ENCODE measurements at regions not wholly inside any gene's neighbourhood (a gene's known extent, or its start where the extent isn't known, plus 50 kb on each side); places are given as distances from the start of the nearest gene placed in this dataset.
"Not testable (repeated sequence)": the region's sequence is repeated elsewhere in the genome, so short reads cannot be mapped to it uniquely, and the experiment has no call there.

DNA sequence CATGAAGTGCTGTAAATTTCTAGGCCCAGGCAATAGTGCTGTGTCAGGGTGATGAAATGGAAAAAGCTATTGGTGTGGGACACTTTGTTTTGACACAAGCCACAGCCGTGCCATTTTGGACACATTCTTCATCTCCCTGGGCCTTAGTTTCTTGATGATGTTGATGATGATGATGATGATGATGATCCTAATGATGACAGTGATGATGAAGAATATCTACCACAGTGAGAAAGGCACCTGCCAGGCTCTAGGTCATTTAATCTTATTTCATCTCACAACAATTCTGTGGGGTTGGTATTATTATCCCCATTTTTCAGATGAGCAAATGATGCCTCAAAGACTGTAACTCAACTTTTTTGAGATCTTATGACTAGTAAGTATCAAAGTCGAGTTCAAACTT is 102.2 kb upstream of the STC2 start:
- DNase-seq, result no peak

DNA sequence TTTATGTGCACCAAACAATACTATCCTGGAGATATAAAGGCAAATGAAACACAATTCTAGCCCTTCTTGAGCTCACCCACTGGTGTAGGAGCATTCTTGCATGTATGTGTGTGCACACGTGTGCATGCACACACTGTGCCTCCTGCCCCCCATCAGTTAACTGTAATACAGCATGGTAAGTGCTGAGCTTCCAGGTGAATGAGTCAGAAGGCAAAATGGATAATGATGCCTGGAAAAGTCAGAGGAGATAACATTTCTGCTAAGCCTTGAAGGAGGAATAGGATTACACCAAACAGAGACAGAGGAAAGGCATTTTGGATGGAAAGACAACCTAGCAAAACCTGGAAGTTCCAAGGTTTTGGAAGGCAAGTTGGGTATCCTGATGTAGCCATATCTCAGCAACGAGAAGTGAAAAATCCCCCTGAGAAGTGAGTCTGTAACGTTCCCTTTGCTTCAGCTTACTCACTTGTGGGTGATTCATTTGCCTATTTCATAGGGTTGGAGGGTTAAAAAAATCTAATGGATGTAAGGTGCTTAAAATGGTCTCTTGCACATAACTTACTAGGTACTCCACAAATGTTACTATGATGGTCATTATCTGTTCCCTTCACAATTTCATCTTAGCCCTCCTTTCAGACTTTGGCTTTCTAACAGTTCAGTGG is 101.4 kb upstream of the STC2 start:
- no peak for DNase-seq

DNA sequence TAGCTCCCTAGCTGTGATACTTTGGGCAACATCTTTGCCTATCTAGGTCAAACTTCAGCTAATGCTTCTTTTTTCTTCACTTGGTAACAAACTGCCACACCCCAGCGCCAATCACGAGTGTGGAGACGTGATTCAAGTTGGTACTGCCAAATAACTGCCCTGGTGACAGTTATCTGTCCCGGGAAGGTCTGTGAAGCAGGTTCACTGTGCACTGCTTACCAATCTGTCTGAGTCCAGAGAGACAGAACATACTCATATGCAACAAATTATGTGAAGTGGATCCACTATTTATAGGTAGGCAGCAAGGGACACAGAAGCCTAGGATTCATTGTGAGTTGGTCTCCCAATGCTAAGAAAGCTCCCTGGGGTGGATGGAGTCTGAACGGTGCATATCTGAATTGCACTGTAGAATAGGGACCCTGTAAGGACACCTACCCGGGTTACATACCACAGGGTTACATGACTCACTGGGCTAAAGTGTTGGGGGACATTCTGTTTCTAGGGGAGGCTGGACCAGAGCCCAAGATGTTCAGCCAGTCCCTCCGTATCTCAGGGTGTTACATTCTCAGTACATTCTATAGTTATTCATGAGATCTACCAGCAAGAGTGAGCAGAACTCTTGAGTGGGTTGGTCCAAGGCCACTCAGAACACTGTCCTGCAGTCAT is 95.4 kb upstream of the STC2 start:
- DNase-seq, result no peak

GRCh38 chr5:173420108-173420507 is 91.9 kb upstream of the STC2 start:
- peak in 24 of 56 donors; percentile 2 to 63 (median 12) for DNase-seq

- no peak for DNase-seq
These were observed 85.3 kb upstream of the STC2 start for GRCh38 chr5:173413471-173413982.

- DNase-seq, result peak in 32 of 56 donors; percentile 5 to 76 (median 30)
These were observed 84.4 kb upstream of the STC2 start for GRCh38 chr5:173412566-173412965.

GRCh38 chr5:173411791-173412555 is 83.8 kb upstream of the STC2 start:
- DNase-seq, result no peak

GRCh38 chr5:173410459-173411233 is 82.4 kb upstream of the STC2 start:
- DNase-seq, result no peak

- no peak for DNase-seq
These were observed 80.7 kb upstream of the STC2 start for GRCh38 chr5:173408946-173409345.

DNA sequence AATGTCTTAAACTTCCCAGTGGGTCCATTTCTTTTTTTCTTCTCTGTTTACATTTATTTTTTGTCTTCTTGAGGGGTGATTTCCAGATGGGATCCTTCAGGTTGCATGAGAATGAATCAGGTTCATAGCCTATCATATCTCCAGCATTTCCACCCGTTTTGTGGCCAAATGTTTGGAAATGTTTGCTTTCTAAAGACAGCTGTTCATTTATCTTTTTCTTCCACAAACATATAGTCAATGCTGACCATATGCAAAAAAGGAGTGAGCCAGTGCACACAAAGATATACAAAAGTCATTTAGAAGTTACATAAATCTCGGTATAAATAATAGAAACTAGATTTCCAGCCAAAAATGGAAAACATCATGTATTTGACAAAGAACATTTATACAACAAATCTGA is 71.6 kb upstream of the STC2 start:
- no peak for DNase-seq

- DNase-seq, result peak in 1 of 56 donors; percentile 20
These were observed 69.3 kb upstream of the STC2 start for GRCh38 chr5:173397516-173397915.

DNA sequence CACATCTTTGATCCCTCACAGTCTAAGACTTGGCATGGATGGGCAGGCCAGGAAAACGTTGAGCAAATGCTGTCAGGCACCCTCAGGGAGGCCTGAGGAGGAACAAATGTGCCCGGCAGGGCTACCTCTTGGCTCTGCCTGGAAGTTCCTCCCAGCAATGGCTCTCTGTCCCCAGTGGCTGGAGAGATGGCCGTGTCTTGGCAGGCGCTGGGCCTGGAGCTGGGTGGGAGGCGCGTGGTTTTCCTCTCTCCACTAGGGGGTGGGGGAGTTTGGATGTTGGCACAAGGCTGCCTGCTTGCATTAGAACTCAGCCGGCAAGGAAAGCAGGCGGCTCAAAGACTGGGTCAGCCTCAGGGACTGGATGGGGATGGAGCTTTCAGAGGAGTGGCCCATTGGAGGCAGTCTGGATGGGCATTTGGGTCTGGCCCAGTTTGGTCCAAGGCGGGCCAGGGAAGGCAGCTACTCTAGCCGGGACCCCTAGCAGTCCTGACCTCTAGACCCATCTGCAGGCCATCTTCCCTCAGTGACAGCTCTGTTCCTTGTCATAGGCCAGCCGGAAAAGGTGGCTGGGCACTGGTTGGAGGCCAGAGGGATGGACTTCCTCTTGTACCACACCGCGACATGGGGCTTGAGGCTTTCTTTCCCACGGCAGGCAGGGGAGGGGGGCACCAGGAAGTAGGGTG is 68.2 kb upstream of the STC2 start:
- DNase-seq, result peak in 36 of 56 donors; percentile 4 to 65 (median 31)

DNA sequence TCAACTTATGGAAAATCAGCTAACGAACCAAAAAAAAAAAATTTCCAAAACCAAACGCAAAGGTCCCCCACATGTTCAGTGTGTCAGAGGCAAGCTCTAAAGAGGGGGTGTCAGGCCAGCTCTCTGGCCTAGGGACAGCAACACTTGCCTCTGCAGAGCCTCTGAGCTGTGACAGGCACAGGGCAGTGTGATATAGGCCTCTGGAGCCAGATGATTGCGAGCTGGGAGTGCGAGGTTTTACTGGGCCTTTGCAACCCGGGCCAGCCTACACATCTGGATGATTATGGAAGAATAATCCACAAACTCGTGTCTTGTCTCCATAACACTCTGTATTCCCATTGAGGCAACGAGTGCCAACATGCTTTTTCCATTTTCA is 67.7 kb upstream of the STC2 start:
- DNase-seq, result no peak

- peak in 1 of 56 donors; percentile 4 for DNase-seq
These were observed 67.2 kb upstream of the STC2 start for GRCh38 chr5:173395257-173395932.

DNA sequence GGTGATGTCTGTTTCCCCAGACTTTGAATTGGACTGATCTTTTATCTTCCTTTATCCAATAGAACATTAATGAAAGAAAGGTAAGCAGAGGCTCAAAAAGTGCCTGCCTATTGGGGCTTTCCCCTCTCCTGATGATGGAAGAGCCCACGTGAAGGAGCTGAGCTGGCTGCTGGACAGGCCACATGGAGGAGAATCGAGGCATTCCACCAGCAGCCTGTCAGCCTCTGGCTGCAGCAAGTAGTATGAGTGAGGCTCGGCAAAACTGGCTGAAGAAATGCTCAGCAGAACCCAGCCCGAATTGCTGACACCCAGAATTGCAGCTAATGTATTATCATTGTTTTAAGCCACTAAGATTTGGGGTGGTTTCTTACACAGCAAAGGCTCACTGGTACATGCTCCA is 66.5 kb upstream of the STC2 start:
- DNase-seq, result no peak

DNA sequence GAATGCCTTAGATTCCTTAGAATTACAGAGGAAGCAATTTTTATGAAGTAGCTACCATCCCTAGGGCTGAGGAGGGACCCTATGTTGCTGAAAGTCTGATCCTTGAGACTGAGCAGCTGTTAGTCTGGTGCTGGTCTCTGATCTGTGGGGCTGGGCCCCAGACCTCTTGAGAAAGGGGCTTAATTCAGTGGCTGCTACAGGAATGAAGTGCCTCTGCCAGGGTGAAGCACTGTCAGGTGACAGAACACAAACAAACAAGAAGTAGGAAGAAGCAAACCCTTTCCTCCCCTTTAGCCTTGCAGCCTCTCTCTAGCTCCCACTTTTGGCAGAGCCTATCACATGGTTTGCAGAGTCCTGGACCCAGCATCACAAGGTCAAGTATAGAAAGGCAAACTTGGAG is 64.0 kb upstream of the STC2 start:
- DNase-seq, result no peak

GRCh38 chr5:173391031-173391430 is 62.8 kb upstream of the STC2 start:
- peak in 37 of 56 donors; percentile 4 to 77 (median 44) for DNase-seq

GRCh38 chr5:173387293-173387692 is 59.1 kb upstream of the STC2 start:
- DNase-seq, result not testable (repeated sequence)

DNA sequence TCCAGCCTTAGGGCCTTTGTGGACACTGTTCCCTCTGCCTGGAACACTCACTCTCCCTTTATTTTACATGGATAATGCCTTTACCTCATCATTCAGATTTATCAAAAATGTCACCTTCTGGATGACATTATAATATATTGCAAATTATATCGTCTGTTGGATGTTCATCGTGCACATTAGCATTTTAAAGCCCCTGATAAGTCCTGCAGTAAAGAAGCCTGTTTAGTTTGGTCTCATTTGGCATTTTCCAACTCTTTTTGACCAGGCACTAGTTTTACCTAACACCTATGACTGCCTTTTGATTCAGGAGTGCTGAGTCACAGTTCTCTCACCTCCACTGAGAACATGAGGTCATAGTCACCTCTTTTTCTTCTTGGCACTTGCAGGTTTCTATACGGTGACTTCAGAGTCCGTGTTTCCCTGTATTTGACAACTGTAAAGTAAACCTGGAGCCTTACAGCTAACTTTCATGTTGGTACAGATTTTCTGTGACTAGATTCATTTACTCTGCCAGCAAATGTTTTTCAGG is 57.7 kb upstream of the STC2 start:
- no peak for DNase-seq

GRCh38 chr5:173383711-173384110 is 55.5 kb upstream of the STC2 start:
- no peak for DNase-seq

Measured in amygdala (tissue), 56 donors.